NCI-H2196 (cell line): ENCODE measurements at regions not wholly inside any gene's neighbourhood (a gene's known extent, or its start where the extent isn't known, plus 50 kb on each side); places are given as distances from the start of the nearest gene placed in this dataset.
"Not testable (repeated sequence)": the region's sequence is repeated elsewhere in the genome, so short reads cannot be mapped to it uniquely, and the experiment has no call there.

ENCODE experiments used
- DNase-seq: peaks from one replicate; lab custom pipeline; 2025; ENCODE audit not compliant: unreplicated experiment; lab: John Stamatoyannopoulos, UW

DNA sequence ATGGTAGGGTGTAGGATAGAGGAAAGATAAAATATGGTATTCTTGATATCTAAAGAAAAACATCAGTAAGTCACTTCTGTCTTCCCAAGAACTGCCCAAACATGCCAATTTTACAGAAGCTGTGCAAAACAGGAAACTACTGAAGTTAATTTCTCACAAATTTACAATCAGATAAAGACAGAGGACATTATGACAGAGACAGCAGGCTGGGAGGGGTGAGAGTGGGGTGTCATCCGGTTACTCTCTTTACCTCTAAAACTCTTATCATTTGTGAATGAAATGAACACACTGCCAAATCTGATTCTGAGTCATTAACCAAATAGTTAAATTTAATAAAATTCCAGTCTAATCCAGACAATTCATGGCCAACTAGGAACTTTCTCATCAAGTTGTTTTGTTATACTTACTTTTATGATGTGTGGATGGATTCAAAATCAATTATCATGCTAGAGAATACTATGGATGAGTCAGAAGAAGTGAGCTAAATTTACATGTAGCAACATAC, 323.2 kb upstream of the MEX3C start:
- DNase-seq = no peak

- no peak for DNase-seq
Measured at GRCh38 chr18:51522338-51522737, 324.9 kb upstream of the MEX3C start.

DNA sequence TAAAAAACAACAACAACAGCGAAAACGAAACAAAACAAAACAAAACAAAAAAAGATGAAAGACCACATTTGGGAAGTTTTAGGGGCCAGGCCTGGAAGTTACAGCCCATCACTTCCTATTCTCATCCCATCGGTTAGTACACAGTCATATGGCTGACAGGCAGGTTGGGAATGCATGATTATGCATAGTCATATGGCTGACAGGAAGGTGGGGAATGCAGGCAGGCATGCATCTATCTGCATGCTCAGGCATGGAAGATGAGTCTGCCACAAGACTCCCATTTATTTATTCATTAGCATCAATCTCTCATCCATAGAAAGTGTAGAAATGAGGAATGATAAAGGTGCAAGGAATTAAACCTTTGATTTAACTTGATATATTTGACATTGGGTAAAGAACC, 325.3 kb upstream of the MEX3C start:
- no peak for DNase-seq

GRCh38 chr18:51523671-51524070, 326.2 kb upstream of the MEX3C start:
- DNase-seq = no peak

DNA sequence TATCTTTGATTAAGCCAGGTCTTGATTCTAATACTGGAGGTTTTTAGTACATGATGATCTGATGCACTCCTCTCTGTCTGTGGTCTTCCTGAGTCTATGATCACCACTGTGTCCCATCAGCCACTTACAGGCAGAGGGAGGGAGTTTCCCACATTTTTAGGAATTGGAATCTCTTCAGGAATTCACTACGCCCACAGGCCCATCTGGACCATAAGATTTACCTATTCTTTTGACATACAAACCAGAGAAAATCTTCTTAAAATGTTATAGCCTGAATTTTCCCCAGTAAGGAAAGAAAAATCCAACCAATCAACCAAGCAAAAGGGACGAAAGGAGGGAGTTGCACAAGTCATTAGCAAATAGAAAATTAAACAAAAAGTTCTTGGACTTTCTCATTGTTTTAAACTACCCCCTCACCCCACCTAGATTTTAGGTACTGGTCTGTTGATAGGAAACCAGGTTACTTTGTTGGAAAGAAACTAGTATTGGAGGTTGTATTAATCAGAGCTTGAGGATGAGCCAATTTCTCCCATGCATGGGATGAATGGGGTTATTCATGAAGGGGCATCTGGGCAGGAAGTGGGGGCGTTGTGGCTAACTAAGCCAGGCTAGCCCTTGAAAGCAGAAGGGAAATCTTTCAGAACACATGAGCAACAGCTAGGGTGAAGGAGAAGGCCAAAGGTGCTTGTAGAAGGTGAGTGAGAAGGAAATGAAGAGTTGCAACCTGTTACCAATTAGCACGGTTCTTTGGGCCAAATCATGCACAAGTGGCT, 328.2 kb upstream of the MEX3C start:
- DNase-seq = no peak

GRCh38 chr18:51527826-51528225, 330.3 kb upstream of the MEX3C start:
- DNase-seq = no peak

DNA sequence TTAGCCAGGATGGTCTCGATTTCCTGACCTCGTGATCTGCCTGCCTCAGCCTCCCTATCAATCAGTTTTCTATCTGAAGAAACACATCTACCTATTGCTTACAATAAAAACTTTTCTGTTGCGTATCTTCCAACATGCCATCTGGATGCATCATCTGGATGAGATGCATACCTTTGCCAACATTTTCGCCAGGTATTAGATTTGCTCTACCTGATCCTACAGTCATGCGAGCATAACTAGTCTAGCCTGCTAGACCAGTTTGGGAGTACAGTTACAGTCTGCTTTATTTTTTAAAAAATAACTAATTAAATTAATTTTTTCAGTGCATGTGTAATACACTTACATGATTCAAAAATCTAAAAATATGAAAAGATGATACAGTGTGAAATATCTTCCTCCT, 334.0 kb upstream of the MEX3C start:
- DNase-seq = no peak

DNA sequence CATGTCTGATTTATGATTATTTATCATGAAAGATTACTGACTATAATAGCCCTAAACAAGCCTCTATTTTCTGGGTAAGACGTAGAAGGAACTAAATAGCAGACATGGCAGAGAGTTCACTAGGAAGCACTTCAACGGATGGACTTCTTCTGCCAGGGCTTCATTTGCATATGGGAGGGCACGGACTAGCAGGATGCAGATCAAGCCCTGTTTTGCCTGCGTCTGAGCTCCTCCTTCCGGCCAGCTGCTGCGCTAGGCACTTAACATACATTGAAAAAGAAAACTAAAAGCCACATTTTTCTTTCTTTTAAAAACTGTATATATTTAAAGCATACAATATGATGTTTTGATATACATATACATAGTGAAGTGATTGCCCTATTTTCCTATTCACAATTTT, 340.0 kb upstream of the MEX3C start:
- DNase-seq = peak; percentile 9

DNA sequence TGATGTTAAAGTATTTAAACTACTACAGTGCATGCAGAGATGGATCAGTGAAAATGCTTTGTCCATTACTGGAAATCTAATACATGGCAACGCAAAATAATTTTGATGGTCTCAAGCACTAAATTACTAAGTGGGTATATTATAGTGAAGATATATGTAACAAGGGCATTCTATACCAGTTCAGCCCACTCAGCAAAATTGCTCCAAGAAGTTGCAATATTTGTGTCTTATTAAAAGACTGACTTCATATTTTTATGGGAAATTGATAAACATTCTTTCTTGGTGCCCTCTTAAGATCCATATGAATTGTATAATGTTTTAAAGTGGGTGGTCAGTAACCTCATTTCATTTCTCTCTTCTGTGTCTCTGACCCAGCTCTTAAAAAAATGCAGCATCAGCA, 343.1 kb upstream of the MEX3C start:
- DNase-seq = no peak

DNA sequence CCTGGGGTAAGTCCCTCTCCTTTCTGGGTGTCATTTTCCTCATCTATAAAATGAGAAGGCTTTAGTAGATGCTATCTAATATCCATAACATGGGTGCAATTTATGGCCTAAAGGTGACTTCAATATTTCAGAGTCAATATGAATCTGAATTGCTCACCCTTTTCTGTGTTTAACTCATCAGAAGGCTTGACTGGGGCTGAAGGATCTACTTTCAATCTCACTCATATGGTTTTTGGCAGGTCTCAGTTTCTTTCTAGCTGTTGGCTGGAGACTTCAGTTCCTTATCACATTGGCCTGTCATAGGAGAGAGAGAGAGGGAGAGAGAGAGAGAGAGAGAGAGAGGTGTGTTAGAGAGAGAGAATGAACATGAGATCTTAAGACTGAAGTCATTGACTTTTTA, 343.7 kb upstream of the MEX3C start:
- DNase-seq = no peak

DNA sequence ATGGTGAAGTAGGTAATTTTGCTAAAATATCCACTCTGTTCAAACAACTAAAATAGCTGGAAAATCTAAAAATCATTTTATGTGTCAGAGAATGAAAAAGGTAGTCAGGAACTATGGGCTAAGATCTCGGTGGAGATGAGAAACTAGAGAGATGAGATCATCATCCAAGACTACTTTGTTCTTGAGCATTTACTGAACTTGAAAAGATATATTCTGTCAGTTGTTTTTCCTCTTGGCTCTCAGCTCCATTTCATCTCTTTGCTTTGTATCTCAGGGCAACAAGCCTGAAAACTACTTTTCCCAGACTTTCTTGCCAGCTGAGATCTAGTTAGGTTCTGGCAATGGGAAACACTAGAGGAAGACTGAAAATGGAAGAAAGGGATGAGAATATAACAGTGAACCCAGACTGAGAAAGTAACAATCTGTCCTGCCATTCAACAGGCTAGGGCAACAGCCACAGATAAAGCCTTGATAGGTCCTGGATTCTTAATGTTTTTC, 346.2 kb upstream of the MEX3C start:
- DNase-seq = no peak

DNA sequence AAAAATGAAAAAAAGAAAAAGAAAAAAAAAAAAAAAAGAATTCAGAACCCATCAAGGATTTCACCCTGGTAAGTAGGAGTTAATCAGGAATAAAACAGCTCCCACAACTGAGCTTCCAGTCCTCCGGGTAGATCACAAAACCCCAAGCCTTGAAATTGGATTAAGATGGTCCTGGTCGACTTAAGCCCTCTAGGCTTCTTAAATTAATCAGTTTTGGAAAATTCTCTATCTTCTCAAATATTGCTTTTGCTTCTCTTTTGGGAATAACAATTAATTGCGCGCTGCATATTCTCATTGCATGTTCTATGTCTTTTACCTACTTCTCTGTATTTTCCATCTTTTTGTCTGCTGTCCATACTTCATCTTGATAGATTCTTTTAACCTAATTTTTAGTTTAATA, 348.0 kb upstream of the MEX3C start:
- no peak for DNase-seq

- no peak for DNase-seq
Measured at GRCh38 chr18:51559198-51559901, 361.9 kb upstream of the MEX3C start.

DNA sequence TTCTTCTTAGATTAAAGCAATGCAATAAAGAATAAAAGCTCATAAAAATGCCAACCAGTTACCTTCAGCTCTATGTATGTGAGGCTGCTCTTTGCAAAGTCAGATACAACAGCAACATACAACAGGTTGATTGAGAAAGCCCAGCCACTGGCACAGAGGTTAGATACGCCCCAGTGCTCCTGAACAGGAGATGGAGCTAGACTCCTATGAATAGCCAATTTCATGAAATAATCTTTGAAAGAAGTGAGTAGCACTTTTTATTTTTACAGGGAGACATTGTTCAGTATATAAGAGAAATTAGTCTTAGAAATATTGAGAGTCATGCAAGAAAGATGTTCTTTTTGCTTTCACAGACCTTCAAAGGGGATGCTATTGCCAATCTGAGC, 362.4 kb upstream of the MEX3C start:
- DNase-seq = no peak

GRCh38 chr18:51561821-51562220, 364.3 kb upstream of the MEX3C start:
- DNase-seq = no peak

- DNase-seq = no peak
Measured at GRCh38 chr18:51562866-51563265, 365.4 kb upstream of the MEX3C start.

DNA sequence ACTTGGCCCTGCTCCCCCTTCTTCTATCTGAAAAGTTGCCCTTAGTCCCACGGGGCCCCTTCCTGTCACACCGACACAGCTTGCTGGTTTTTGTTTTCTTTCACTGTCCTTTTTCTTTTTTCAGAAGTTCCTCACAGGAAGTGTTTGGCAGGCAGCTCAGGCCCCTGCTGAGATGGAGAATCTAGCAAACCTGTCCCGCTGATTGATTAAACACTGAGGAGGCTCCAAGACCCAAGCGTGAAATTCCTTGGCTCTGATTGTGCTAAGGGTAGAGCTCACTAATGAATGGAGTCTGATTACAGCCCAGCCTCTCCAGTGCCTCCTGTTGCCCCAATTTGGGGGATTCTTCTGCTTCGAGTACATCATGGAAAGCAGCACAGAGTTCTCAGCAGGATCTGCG, 365.9 kb upstream of the MEX3C start:
- DNase-seq = no peak

- DNase-seq = no peak
Measured at GRCh38 chr18:51568151-51568550, 370.7 kb upstream of the MEX3C start.

- DNase-seq = no peak
Measured at GRCh38 chr18:51569153-51569552, 371.7 kb upstream of the MEX3C start.

DNA sequence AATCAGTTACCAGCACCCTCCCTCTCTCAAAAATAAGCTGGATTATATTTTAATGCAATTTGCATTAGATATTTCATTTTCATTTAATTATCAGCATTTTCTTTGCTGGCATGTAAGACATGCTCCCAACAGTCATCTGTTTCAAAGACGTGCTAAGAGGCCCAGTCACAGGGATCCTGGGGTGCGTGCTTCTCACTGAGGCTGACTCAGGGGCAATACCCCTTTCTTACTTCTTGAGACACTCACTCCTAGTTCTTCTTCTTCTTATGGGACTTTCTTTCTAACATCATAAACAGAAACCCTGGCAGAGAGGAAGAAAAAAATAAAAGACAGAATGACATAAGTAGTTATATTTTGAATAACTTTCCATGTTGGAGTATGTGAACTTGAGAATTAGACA, 372.1 kb upstream of the MEX3C start:
- no peak for DNase-seq

DNA sequence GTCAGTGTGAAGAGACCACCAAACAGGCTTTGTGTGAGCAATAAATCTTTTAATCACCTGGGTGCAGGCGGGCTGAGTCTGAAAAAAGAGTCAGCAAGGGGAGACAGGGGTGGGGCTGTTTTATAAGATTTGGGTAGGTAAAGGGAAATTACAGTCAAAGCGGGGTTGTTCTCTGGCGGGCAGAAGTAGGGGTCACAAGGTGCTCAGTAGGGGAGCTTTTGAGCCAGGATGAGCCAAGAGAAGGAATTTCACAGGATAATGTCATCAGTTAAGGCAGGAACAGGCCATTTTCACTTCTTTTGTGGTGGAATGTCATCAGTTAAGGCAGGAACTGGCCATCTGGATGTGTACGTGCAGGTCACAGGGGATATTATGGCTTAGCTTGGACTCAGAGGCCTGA, 372.6 kb upstream of the MEX3C start:
- not testable (repeated sequence) for DNase-seq

DNA sequence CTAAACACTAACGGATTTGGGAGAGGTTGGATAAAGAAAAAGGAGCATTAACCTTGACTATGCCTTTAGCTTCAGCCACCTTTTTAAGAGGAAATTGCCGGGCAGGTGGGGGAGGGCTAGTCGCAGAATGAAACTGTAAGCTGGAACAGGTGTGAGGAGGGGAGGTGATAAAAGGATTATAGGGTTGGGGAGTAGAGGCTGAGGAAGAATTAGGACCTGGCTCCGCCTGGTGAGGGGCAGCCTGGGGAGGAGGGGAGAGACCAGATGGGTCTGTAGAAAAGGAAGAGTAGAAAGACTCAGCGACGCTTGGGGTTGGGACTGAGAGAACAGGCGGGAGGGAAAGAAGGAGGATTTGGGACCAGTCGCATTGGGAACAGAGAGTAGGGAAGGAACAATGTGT, 376.4 kb upstream of the MEX3C start:
- DNase-seq = not testable (repeated sequence)
